ENCODE measurements at regions not wholly inside any gene's neighbourhood (a gene's known extent, or its start where the extent isn't known, plus 50 kb on each side); places are given as distances from the start of the nearest gene placed in this dataset.
"Not testable (repeated sequence)": the region's sequence is repeated elsewhere in the genome, so short reads cannot be mapped to it uniquely, and the experiment has no call there.

GRCh38 chr5:26181582-26181981 lies 856.8 kb downstream of the CDH9 start:
- no peak for DNase-seq

- DNase-seq = no peak
Measured at GRCh38 chr5:26148569-26149107, 889.7 kb downstream of the CDH9 start.

DNA sequence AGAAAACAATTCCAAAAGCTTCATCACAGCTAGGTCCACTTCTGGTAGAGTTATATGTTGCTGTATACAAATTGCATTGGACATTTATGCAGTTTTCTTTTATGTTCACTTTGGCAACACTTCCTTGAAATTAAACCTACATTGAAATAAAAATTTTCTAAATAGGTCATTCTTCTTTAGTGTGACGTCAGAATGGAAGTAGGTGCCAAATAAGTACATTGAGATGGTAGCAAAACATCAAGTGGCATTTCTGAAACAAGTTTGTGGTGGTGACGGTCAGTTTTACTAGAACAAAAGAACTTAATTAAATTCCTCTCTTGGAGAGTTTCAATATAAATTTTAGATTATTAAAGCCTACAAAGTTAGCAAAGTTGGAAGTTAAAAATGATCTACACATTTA lies 895.1 kb downstream of the CDH9 start:
- no peak for DNase-seq

DNA sequence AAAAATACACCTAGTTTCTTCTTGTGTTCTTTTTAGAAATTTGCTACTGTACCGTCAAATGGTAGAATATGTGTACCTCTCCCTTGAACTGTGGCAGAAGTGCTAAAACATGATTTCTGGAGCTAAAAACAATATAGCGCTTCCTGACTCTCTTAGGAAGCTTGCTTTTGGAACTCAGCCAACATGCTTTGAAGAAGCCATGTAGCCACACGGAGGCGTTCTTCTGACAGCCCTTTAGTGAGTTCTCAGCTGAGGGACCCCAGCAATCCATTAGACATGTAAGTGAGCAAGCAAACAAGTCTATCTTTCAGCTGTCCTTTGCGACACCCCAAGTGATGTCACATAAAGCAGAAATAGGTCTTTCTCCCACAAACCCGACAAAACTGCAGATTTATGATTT lies 917.0 kb downstream of the CDH9 start:
- DNase-seq = no peak

DNA sequence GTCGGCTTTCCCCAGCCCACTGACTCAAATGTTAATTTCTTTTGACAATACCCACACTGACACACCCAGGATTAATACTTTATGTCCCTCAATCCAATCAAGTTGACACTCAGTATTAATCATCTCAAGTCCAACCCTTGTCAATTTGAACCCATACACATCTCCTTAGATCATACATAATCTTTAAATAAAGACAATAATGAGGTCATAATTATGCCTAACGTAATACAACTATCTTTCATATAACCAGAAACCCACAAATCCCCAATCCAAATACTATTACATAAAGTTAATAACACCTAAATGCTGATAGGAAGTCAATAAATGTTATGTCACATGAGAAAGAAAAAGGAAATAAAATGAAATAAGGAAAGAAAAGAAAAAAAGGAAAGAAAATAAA lies 934.2 kb downstream of the CDH9 start:
- no peak for DNase-seq

- DNase-seq = no peak
Measured at GRCh38 chr5:26060212-26060611, 978.2 kb downstream of the CDH9 start.

DNA sequence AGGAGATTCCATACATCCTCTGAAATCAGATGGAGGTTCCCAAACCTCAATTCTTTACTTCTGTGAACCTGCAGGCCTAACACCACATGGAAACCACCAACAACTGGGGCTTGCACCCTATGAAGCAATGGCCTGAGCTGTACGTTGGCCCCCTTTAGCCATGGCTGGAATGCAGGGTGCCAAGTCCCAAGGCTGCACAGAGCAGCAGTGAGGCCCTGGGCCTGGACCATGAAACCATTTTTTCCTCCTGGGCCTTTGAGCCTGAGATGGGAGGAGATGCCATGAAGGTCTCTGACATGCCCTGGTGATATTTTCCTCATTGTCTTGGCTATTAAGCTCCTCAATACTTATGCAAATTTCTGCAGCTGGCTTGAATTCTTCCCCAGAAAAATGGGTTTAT lies 983.8 kb downstream of the CDH9 start:
- no peak for DNase-seq

DNA sequence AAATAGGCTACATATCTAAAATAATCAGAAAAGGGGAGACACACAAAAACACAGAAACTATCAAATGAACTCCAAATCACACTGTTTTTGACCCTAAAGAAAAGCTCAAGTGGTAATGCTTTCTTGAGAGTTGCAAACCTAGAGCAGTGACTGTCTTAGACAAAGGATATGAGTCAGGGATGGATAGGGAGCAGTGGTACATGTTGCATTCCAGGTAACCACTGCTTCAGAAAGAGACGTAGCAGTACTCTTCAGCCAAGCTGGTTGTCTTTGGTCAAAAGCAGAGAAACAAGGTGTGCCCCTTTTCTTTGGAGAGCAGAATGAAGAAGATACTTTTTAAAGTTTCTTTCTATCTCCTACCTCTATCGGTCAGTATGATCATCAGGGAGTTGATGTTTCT lies 1003.6 kb downstream of the CDH9 start:
- no peak for DNase-seq

- DNase-seq = no peak
Measured at GRCh38 chr5:26031481-26031880, 1006.9 kb downstream of the CDH9 start.

GRCh38 chr5:26026044-26026443 lies 1012.3 kb downstream of the CDH9 start:
- DNase-seq = no peak

GRCh38 chr5:26024774-26025173 lies 1013.6 kb downstream of the CDH9 start:
- no peak for DNase-seq

- DNase-seq = no peak
Measured at GRCh38 chr5:26023361-26023760, 1015.0 kb downstream of the CDH9 start.

- no peak for DNase-seq
Measured at GRCh38 chr5:26014206-26014605, 1024.2 kb downstream of the CDH9 start.

GRCh38 chr5:26012078-26012477 lies 1026.3 kb downstream of the CDH9 start:
- no peak for DNase-seq

DNA sequence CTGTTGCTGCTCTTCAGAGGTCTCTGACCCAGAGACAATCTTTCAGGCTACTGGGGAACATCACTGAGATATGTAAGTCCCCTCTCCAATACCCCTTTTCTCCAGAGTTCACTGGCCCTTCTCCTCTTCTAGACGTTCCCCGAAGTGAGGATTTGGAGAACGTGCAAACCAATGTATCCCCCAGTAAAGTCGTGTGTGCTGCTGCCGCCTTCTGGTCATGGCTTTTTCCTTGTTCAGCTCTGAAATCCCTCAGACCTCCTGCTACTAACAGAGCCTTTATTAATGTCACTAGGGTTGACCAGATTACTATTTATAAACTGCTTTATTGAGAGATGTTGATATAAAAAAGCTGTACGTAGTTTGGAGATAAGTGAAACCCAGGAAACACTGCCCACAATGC lies 1028.6 kb downstream of the CDH9 start:
- no peak for DNase-seq

- DNase-seq = no peak
Measured at GRCh38 chr5:26003966-26004365, 1034.4 kb downstream of the CDH9 start.

DNA sequence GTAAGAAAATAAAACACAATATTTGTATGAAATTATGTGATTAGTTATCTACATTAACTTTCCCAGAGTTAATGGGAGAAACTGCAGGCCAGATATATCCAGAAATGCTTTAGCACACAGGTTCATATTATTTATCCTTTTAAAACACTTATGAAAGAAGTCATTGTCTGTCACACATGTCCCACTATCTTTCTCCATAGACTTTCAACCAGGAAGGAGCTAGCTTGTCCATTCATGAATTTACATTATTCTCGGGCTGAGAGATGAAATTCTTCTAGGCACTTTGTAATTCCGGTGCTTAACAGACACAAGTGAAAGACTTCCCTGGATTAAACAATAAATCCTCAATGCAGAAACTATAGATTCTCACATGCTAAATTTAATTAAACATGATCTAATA lies 1043.2 kb downstream of the CDH9 start:
- no peak for DNase-seq

GRCh38 chr5:25993701-25994100 lies 1044.7 kb downstream of the CDH9 start:
- no peak for DNase-seq

GRCh38 chr5:25991639-25992038 lies 1046.7 kb downstream of the CDH9 start:
- DNase-seq = no peak

- no peak for DNase-seq
Measured at GRCh38 chr5:25990771-25991170, 1047.6 kb downstream of the CDH9 start.

- DNase-seq = no peak
Measured at GRCh38 chr5:25979086-25979485, 1059.3 kb downstream of the CDH9 start.

- DNase-seq = no peak
Measured at GRCh38 chr5:25975885-25976284, 1062.5 kb downstream of the CDH9 start.

GRCh38 chr5:25974451-25974850 lies 1063.9 kb downstream of the CDH9 start:
- no peak for DNase-seq

DNA sequence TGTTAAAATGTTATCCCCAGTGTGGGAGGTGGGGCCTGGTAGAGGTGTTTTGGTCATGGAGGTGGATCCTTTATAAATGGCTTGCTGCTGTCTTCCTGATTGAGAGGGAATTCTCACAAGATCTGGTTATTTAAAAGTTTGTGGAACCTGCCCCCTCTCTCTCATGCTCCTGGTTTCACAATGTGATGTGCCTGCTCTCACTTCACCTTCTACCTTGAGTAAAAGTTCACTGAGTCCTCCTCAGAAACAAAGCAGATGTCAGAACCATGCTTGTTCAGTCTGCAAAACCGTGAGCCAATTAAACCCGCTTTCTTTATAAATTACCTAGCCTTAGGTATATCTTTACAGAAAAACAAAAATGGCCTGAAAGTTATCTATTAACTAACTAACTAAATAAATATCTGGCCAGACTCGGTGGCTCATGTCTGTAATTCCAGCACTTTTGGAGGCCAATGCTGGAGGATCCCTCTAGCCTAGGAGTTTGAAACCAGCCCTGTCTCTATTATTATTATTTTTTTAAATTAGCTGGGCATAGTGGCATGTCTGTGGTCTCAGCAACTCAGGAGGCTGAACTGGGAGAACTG lies 1067.4 kb downstream of the CDH9 start:
- no peak for DNase-seq

DNA sequence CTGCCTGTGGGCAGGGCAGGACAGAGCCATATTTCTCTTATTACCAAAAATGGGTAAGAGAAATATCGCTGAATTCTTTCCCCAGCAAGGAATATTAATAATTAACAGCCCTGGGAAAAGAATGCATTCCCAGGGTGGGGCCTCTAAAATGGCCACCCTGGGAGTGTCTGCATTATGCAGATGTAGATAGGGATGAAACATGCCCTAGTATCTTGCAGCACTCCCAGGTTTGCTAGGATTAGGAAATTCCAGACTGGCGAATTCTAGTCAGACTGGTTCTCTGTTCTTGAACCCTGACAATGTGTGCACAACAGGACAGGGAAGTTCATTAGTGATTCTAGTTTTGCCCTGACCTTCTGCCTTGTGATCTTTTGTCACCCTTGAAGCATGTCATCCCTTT lies 1069.3 kb downstream of the CDH9 start:
- DNase-seq = not testable (repeated sequence)

DNA sequence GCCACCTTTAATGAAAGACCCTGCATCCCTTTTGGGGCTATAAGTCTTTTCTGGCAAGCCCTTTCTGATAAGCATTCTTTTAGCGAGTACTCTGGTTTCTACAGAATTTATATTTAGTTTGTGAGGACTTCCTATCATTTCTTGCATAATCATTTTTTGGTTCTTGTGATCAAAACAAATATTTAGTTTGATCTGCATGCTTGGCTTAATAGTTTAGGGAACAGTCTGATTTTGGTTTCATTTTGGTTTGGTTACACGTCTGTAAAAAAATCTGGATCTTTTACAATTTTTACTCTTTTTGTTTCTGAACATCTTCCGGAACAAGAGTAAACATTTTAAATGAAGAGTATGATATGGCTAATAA lies 1074.4 kb downstream of the CDH9 start:
- DNase-seq = no peak

Measured in activated naive CD4-positive, alpha-beta T cell treated with anti-CD3 and anti-CD28 coated beads, Interleukin-2, amount 50 U/mL, for 16 hours (primary cell).